WI38 (cell line): ENCODE measurements at regions not wholly inside any gene's neighbourhood (a gene's known extent, or its start where the extent isn't known, plus 50 kb on each side); places are given as distances from the start of the nearest gene placed in this dataset.

Experiments used
- H3K4me3 ChIP-seq: 2 replicates; pipeline ENCODE4 v1.5.1; 2011; ENCODE audit warnings: low read depth, mild to moderate bottlenecking, control low read depth, low read length
- TF ChIP-seq, protein P1 (sequence below): IDR thresholded peaks from 2 replicates; pipeline ENCODE4 v1.5.1; 2012; ENCODE audit warnings: low read depth, mild to moderate bottlenecking, control low read depth, low read length

GRCh38 chr20:40463171-40463570 is 225.9 kb downstream of the MAFB start:
- H3K4me3 ChIP-seq: no peak overlapping the region
- TF ChIP-seq, protein P1, sequence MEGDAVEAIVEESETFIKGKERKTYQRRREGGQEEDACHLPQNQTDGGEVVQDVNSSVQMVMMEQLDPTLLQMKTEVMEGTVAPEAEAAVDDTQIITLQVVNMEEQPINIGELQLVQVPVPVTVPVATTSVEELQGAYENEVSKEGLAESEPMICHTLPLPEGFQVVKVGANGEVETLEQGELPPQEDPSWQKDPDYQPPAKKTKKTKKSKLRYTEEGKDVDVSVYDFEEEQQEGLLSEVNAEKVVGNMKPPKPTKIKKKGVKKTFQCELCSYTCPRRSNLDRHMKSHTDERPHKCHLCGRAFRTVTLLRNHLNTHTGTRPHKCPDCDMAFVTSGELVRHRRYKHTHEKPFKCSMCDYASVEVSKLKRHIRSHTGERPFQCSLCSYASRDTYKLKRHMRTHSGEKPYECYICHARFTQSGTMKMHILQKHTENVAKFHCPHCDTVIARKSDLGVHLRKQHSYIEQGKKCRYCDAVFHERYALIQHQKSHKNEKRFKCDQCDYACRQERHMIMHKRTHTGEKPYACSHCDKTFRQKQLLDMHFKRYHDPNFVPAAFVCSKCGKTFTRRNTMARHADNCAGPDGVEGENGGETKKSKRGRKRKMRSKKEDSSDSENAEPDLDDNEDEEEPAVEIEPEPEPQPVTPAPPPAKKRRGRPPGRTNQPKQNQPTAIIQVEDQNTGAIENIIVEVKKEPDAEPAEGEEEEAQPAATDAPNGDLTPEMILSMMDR: no peak

- no peak overlapping the region for H3K4me3 ChIP-seq
- TF ChIP-seq, protein P1: no peak
These were observed 226.5 kb downstream of the MAFB start for GRCh38 chr20:40462566-40462965.

- H3K4me3 ChIP-seq: no peak overlapping the region
- TF ChIP-seq, protein P1: no peak
These were observed 229.7 kb downstream of the MAFB start for GRCh38 chr20:40459299-40459698.

DNA sequence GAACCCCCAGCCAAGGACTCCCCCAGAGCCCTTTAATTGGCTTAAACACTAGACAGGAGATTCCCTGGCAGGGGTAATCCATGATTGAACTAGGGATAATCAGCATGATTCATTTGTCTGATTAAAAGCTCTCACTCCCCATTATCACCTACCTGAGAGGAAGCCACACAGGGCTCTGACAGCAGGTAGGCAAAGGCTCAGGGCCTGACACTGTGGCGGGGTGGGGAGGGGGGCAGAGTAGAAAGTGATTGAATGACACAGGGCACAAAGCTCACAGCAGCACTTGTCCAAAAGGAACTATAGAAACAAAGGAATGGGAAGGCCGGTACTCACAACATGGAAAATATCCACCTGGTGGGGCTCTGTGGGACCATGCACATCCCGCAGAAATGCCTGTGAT is 231.6 kb downstream of the MAFB start:
- TF ChIP-seq, protein P1: no peak
- H3K4me3 ChIP-seq: no peak overlapping the region

- TF ChIP-seq, protein P1: no peak
- H3K4me3 ChIP-seq: no peak overlapping the region
These were observed 236.3 kb downstream of the MAFB start for GRCh38 chr20:40452758-40453157.

DNA sequence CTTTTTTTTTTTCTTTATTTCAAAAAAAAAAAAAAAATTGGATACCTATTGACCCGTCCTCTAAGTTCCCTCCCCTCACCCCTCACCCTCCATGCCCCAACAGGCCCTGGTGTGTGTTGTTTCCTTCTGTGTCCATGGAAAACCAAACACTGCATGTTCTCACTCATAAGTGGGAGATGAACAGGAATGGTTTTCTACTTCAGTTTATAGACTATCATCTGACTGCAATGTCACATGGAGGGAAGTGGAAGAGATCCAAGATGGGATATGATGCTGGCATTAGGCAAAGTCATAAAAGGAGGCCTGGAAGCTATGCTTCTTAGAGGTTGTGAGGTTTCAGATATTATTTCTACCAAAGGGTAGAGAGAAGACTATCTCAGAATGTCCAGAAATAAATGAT is 237.5 kb downstream of the MAFB start:
- TF ChIP-seq, protein P1: no peak
- no peak overlapping the region for H3K4me3 ChIP-seq

DNA sequence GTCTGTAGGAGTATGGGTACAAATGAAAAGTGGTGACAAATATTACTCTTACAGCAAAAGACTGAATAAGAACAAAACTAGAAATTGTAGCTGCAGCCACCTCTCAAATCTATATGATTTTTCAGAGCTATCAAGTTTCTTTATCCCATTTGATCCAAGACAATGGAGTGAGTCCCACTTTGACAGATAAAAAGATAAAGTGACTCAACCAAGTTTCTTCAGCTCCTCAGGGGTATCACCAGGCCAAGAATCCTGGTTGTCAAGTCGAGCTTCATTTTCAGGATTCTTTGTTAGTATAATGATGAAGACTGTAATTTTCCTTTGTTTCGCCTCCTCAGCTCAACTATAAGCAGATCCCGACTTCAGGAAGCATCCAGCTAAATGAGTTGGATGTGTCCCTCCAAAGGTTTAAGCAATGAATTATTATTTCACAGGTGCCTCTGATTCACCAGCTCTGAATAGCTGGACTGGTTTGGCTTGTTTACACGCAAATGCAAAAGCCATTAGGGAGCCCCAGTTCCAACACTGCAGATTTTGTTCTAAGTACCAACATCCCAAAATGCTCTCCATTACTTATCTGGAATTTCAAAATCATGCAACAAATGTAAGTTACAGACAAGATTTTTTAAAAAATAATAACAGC is 238.9 kb downstream of the MAFB start:
- no peak overlapping the region for H3K4me3 ChIP-seq
- TF ChIP-seq, protein P1: no peak
